OCI-LY1 (cell line): ENCODE measurements at regions not wholly inside any gene's neighbourhood (a gene's known extent, or its start where the extent isn't known, plus 50 kb on each side); places are given as distances from the start of the nearest gene placed in this dataset.
"Not testable (repeated sequence)": the region's sequence is repeated elsewhere in the genome, so short reads cannot be mapped to it uniquely, and the experiment has no call there.

ENCODE experiments used
- H2AFZ ChIP-seq: fragments of 200-600 bp; sonication (generic), shearing (Covaris generic); 2 replicates; pipeline ENCODE4 v1.6.0; 2014; ENCODE audit warnings: antibody characterized with exemption, mild to moderate bottlenecking, low read length
- H3F3A ChIP-seq: fragments of 200-600 bp; sonication (generic), shearing (Covaris generic); 2 replicates; pipeline ENCODE4 v1.6.0; 2014; ENCODE audit warnings: mild to moderate bottlenecking, antibody characterized with exemption, low read length, moderate library complexity; ENCODE audit not compliant: insufficient read depth
- H3K27ac ChIP-seq: fragments of 200-600 bp; sonication (generic); 2 replicates; pipeline ENCODE4 v1.5.1; 2014; ENCODE audit warnings: low read length, mixed run types, mild to moderate bottlenecking, low read depth; ENCODE audit not compliant: poor library complexity, severe bottlenecking
- H3K27me3 ChIP-seq: fragments of 200-600 bp; sonication (generic); 2 replicates; pipeline ENCODE4 v1.6.0; 2014; ENCODE audit warnings: antibody characterized with exemption, mild to moderate bottlenecking, low read length, moderate library complexity; ENCODE audit not compliant: insufficient read depth
- H3K36me3 ChIP-seq: fragments of 200-600 bp; sonication (generic); 2 replicates; pipeline ENCODE4 v1.6.1; 2014; ENCODE audit warnings: mild to moderate bottlenecking, antibody characterized with exemption, low read length, moderate library complexity, mixed read lengths; ENCODE audit not compliant: insufficient read depth
- H3K4me1 ChIP-seq: fragments of 200-600 bp; sonication (generic); 2 replicates; pipeline ENCODE4 v1.5.1; 2014; ENCODE audit warnings: mild to moderate bottlenecking, low read length, moderate library complexity; ENCODE audit not compliant: insufficient read depth, severe bottlenecking
- H3K4me2 ChIP-seq: fragments of 200-600 bp; sonication (generic), shearing (Covaris generic); 2 replicates; pipeline ENCODE4 v1.6.1; 2014; ENCODE audit warnings: low read length
- H3K4me3 ChIP-seq: fragments of 200-600 bp; sonication (generic); 2 replicates; pipeline ENCODE4 v1.5.1; 2014; ENCODE audit warnings: low read length, low read depth, mild to moderate bottlenecking, mixed read lengths; ENCODE audit not compliant: poor library complexity, severe bottlenecking
- H3K79me2 ChIP-seq: fragments of 200-600 bp; shearing (Covaris generic); 2 replicates; pipeline ENCODE4 v1.6.1; 2016; ENCODE audit warnings: mixed run types, low read length, mixed read lengths; ENCODE audit not compliant: insufficient read depth
- H3K9ac ChIP-seq: fragments of 200-600 bp; sonication (generic), shearing (Covaris generic); 2 replicates; pipeline ENCODE4 v1.6.1; 2014; ENCODE audit warnings: mild to moderate bottlenecking, low read length, mixed read lengths
- H3K9me2 ChIP-seq: fragments of 200-600 bp; sonication (generic), shearing (Covaris generic); 2 replicates; pipeline ENCODE4 v1.6.1; 2014; ENCODE audit warnings: low read depth, mild to moderate bottlenecking, low read length, mixed read lengths
- H3K9me3 ChIP-seq: fragments of 200-600 bp; shearing (Covaris generic); 2 replicates; pipeline ENCODE4 v1.6.1; 2014; ENCODE audit warnings: low read length, mixed read lengths
- H4K20me1 ChIP-seq: fragments of 200-600 bp; sonication (generic), shearing (Covaris generic); 2 replicates; pipeline ENCODE4 v1.6.0; 2016; ENCODE audit warnings: mild to moderate bottlenecking, low read length; ENCODE audit not compliant: insufficient read depth
- EZH2 ChIP-seq: fragments of 200-600 bp; sonication (generic), shearing (Covaris generic); IDR thresholded peaks from 2 replicates; pipeline ENCODE4 v1.8.0; 2017; ENCODE audit warnings: borderline replicate concordance, mixed run types, mild to moderate bottlenecking, antibody characterized with exemption, low read length, moderate library complexity, mixed read lengths
- TF ChIP-seq, protein P1 (sequence below): fragments of 200-600 bp; sonication (generic), shearing (Covaris generic); IDR thresholded peaks from 2 replicates; pipeline ENCODE4 v1.5.1; 2017; ENCODE audit warnings: mild to moderate bottlenecking, antibody characterized with exemption, low read length, moderate library complexity, mixed read lengths

DNA sequence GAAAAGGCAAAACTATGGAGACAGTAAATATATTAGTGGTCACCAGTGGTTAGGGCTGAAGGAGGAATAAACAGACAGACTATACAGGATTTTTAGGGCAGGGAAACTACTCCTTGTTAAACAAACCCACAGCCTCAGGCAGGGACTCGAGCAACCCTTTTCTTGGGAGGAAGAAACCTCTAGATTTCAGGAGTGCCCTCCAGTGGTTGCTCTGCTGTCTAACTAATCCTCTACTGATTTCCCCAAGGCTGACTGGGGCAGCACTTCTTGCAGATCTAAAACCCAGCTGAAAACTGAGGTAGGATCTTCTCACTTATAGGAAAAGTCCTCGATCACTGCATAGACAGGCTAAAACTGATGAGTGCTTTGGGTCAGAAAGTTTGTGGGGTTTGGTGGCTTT, 176.8 kb downstream of the ISOC1 start:
- Histone ChIP-seq H3K27me3 (no peaks in the 10 kb centered on the region), H3K4me2 (no peak overlapping the region), H3K79me2 (no peaks in the 10 kb centered on the region), H3K4me1 (no peaks in the 10 kb centered on the region), H3K9me2 (no peaks in the 10 kb centered on the region), H4K20me1 (no peaks in the 10 kb centered on the region), H3F3A (no peaks in the 10 kb centered on the region), H3K27ac (no peak overlapping the region), H3K9ac (no peak overlapping the region), H3K4me3 (no peak overlapping the region), H2AFZ (no peak overlapping the region), H3K36me3 (no peaks in the 10 kb centered on the region), H3K9me3 (no peaks in the 10 kb centered on the region)
- TF ChIP-seq, protein P1, sequence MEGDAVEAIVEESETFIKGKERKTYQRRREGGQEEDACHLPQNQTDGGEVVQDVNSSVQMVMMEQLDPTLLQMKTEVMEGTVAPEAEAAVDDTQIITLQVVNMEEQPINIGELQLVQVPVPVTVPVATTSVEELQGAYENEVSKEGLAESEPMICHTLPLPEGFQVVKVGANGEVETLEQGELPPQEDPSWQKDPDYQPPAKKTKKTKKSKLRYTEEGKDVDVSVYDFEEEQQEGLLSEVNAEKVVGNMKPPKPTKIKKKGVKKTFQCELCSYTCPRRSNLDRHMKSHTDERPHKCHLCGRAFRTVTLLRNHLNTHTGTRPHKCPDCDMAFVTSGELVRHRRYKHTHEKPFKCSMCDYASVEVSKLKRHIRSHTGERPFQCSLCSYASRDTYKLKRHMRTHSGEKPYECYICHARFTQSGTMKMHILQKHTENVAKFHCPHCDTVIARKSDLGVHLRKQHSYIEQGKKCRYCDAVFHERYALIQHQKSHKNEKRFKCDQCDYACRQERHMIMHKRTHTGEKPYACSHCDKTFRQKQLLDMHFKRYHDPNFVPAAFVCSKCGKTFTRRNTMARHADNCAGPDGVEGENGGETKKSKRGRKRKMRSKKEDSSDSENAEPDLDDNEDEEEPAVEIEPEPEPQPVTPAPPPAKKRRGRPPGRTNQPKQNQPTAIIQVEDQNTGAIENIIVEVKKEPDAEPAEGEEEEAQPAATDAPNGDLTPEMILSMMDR, result peak; percentile 20
- TF ChIP-seq EZH2, result no peak

DNA sequence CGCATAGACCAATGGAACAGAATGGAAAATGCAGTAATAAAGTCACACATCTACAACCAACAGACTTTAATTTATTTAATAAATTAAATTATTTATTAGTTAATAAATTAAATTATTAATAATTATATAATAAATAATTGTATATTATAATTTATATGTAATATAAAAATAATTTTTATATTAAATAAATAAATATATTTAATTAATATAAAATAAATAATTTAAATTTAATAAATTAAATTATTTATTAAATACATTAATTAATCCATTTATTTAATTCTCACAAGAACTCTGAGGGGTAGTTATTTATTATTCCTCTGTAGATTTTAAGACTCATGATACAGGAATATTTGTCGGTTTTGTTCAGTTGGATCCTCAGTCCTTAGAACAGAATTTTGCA, 176.1 kb upstream of the ADAMTS19 start:
- no peaks in the 10 kb centered on the region for H4K20me1 ChIP-seq
- H3K36me3 ChIP-seq, result no peaks in the 10 kb centered on the region
- no peaks in the 10 kb centered on the region for H3F3A ChIP-seq
- H3K4me1 ChIP-seq, result no peaks in the 10 kb centered on the region
- TF ChIP-seq, protein P1, result no peak
- no peak for TF ChIP-seq EZH2
- H3K9ac ChIP-seq, result no peak overlapping the region
- no peak overlapping the region for H3K4me3 ChIP-seq
- H3K9me2 ChIP-seq, result no peaks in the 10 kb centered on the region
- H3K79me2 ChIP-seq, result no peaks in the 10 kb centered on the region
- H3K27ac ChIP-seq, result no peak overlapping the region
- H3K27me3 ChIP-seq, result no peaks in the 10 kb centered on the region
- H3K9me3 ChIP-seq, result no peaks in the 10 kb centered on the region
- H3K4me2 ChIP-seq, result no peak overlapping the region
- H2AFZ ChIP-seq, result no peak overlapping the region

DNA sequence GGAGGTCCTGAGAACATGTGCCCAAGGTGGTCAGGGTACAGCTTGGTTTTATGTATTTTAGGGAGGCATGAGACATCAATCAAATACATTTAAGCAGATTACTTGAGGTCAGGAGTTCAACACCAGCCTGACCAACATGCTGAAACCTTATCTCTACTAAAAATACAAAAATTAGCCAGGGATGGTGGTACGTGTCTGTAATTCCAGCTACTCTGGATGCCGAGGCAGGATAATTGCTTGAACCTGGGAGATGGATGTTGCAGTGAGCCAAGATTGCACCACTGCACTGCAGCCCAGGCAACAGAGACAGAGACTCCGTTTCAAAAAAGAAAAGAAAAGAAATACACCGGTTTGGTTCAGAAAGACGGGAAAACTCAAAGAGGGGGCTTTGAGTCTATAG, 165.9 kb upstream of the ADAMTS19 start:
- not testable (repeated sequence) for H3K79me2 ChIP-seq, H3K9me3 ChIP-seq, H3K27ac ChIP-seq, H2AFZ ChIP-seq, H3K9ac ChIP-seq, H4K20me1 ChIP-seq, H3K36me3 ChIP-seq, H3K27me3 ChIP-seq, H3K4me2 ChIP-seq, H3K4me1 ChIP-seq, H3K9me2 ChIP-seq, H3F3A ChIP-seq, H3K4me3 ChIP-seq

DNA sequence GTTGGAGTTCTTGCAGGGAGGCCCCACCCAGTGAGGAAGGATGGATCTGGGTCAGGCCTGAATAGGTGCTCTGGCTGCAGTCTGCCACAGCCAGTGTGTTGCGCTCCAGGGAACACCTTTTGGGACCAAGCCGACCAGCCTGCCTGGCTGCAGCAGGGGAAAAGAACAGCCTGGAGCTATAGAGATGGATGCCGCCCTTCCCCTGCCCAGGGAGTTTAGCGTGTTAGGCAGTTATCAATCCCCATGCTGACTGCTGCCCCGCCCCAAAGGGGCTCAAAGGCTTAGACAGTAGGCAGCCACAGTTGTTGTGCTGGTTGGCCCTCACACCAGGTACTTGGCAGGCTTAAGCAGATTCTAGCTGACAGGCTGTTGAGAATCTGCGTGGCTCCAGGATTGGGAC, 153.4 kb upstream of the ADAMTS19 start:
- Histone ChIP-seq H3K9ac (no peak overlapping the region), H3F3A (no peaks in the 10 kb centered on the region)

More for the DNA sequence above, 153.4 kb upstream of the ADAMTS19 start:
- Histone ChIP-seq H3K36me3 (no peaks in the 10 kb centered on the region), H3K27ac (no peak overlapping the region), H3K9me3 (no peaks in the 10 kb centered on the region), H3K79me2 (no peaks in the 10 kb centered on the region), H3K27me3 (no peaks in the 10 kb centered on the region), H2AFZ (no peak overlapping the region), H3K4me3 (no peak overlapping the region), H3K4me2 (no peak overlapping the region), H3K4me1 (no peaks in the 10 kb centered on the region), H3K9me2 (no peaks in the 10 kb centered on the region), H4K20me1 (no peaks in the 10 kb centered on the region)
- TF ChIP-seq, protein P1, result no peak
- TF ChIP-seq EZH2, result no peak
